ENCODE measurements at regions not wholly inside any gene's neighbourhood (a gene's known extent, or its start where the extent isn't known, plus 50 kb on each side); places are given as distances from the start of the nearest gene placed in this dataset.

DNA sequence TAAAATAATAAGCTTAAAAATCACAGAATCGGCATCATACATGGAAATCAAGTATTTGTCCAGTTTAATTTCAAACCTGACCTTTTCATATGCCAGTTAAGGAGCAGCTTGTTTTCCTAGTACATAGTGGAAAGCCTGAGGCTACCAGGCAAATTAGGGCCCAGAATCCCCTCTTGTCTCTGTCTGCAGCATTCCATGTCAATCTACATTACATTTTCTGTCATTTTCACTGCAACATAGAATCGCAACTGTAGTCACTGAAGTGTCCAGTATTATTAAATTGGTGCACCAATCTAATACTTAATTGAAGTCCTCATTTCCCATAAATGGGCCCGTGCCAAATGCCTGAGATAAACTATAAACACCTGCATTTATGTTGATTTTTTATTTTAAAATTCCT lies 1352.2 kb upstream of the ACO1 start:
- Histone ChIP-seq H3K27ac (ENCODE audit: low read depth, low read length, poor library complexity, severe bottlenecking) (no peak overlapping the region), H3K4me1 (ENCODE audit: insufficient read depth, low read length, severe bottlenecking) (no peaks in the 10 kb centered on the region), H2AFZ (ENCODE audit: low read length) (no peak overlapping the region), H3F3A (ENCODE audit: insufficient read depth, low read length) (no peaks in the 10 kb centered on the region), H3K9ac (ENCODE audit: low read length) (no peak overlapping the region), H4K20me1 (ENCODE audit: insufficient read depth, low read length) (no peaks in the 10 kb centered on the region), H3K79me2 (ENCODE audit: insufficient read depth, low read length) (no peaks in the 10 kb centered on the region), H3K36me3 (ENCODE audit: insufficient read depth, low read length) (no peaks in the 10 kb centered on the region), H3K9me3 (ENCODE audit: low read length) (no peaks in the 10 kb centered on the region), H3K4me2 (ENCODE audit: low read length) (no peak overlapping the region), H3K27me3 (ENCODE audit: insufficient read depth, low read length) (no peaks in the 10 kb centered on the region), H3K4me3 (ENCODE audit: low read depth, low read length, poor library complexity, severe bottlenecking) (no peak overlapping the region), H3K9me2 (ENCODE audit: low read depth, low read length) (no peaks in the 10 kb centered on the region)
- no peak for TF ChIP-seq EZH2 (IDR thresholded peaks at IDR 0.05; ENCODE audit: borderline replicate concordance, low read length)
- TF ChIP-seq, protein P1, sequence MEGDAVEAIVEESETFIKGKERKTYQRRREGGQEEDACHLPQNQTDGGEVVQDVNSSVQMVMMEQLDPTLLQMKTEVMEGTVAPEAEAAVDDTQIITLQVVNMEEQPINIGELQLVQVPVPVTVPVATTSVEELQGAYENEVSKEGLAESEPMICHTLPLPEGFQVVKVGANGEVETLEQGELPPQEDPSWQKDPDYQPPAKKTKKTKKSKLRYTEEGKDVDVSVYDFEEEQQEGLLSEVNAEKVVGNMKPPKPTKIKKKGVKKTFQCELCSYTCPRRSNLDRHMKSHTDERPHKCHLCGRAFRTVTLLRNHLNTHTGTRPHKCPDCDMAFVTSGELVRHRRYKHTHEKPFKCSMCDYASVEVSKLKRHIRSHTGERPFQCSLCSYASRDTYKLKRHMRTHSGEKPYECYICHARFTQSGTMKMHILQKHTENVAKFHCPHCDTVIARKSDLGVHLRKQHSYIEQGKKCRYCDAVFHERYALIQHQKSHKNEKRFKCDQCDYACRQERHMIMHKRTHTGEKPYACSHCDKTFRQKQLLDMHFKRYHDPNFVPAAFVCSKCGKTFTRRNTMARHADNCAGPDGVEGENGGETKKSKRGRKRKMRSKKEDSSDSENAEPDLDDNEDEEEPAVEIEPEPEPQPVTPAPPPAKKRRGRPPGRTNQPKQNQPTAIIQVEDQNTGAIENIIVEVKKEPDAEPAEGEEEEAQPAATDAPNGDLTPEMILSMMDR (IDR thresholded peaks at IDR 0.05; ENCODE audit: low read length) = no peak

DNA sequence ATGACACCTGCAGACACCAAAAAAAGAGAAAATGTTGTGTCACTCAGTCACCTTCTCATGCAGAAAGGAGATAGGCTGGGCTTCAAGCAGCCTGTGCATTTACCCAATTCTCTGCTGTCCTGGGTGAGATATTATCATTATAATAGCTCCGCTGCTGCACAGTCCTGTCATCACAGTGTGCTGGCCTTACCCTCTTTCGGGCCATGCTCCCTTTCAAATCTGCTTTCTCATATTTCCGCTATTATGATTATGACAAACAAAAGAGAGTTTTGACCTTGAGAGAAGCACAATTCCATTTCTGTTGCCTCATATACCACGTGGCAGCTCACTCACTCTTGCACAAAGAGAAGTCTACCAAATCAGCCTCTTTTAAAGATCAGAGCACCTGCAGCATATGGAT lies 1350.1 kb upstream of the ACO1 start:
- H3K9ac ChIP-seq (ENCODE audit: low read length) = no peak overlapping the region
- no peak overlapping the region for H3K4me3 ChIP-seq (ENCODE audit: low read depth, low read length, poor library complexity, severe bottlenecking)
- H3K27me3 ChIP-seq (ENCODE audit: insufficient read depth, low read length) = no peaks in the 10 kb centered on the region
- no peaks in the 10 kb centered on the region for H4K20me1 ChIP-seq (ENCODE audit: insufficient read depth, low read length)
- no peak for TF ChIP-seq EZH2 (IDR thresholded peaks at IDR 0.05; ENCODE audit: borderline replicate concordance, low read length)
- TF ChIP-seq, protein P1 (IDR thresholded peaks at IDR 0.05; ENCODE audit: low read length) = no peak
- H3K27ac ChIP-seq (ENCODE audit: low read depth, low read length, poor library complexity, severe bottlenecking) = no peak overlapping the region
- no peaks in the 10 kb centered on the region for H3K9me2 ChIP-seq (ENCODE audit: low read depth, low read length)
- no peaks in the 10 kb centered on the region for H3K9me3 ChIP-seq (ENCODE audit: low read length)
- H3K79me2 ChIP-seq (ENCODE audit: insufficient read depth, low read length) = no peaks in the 10 kb centered on the region
- H3K4me1 ChIP-seq (ENCODE audit: insufficient read depth, low read length, severe bottlenecking) = no peaks in the 10 kb centered on the region
- H2AFZ ChIP-seq (ENCODE audit: low read length) = no peak overlapping the region
- H3K36me3 ChIP-seq (ENCODE audit: insufficient read depth, low read length) = no peaks in the 10 kb centered on the region
- H3K4me2 ChIP-seq (ENCODE audit: low read length) = no peak overlapping the region
- H3F3A ChIP-seq (ENCODE audit: insufficient read depth, low read length) = no peaks in the 10 kb centered on the region

DNA sequence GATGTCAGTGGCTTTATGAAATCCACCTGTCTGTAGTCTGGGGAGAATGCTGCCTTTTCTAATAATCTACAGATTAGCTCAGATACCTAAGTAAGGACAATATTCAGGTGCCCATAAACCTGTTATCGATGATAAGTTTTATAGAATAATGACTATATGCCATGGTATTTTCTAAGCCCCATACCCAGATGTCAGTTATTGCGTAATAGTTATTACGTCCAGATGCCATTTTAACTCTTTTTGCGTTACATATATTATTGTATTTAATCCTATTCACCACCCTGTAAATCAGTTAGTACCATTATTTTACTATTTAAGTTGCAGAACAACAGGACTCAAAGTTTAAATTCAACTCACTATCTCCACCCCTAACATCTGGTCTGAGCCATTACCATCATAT lies 1343.9 kb upstream of the ACO1 start:
- Histone ChIP-seq H4K20me1 (ENCODE audit: insufficient read depth, low read length) (no peaks in the 10 kb centered on the region), H3F3A (ENCODE audit: insufficient read depth, low read length) (no peaks in the 10 kb centered on the region)

More for the DNA sequence above, 1343.9 kb upstream of the ACO1 start:
- Histone ChIP-seq H2AFZ (ENCODE audit: low read length) (no peak overlapping the region), H3K27ac (ENCODE audit: low read depth, low read length, poor library complexity, severe bottlenecking) (no peak overlapping the region), H3K79me2 (ENCODE audit: insufficient read depth, low read length) (no peaks in the 10 kb centered on the region), H3K36me3 (ENCODE audit: insufficient read depth, low read length) (no peaks in the 10 kb centered on the region), H3K9ac (ENCODE audit: low read length) (no peak overlapping the region), H3K4me3 (ENCODE audit: low read depth, low read length, poor library complexity, severe bottlenecking) (no peak overlapping the region), H3K4me1 (ENCODE audit: insufficient read depth, low read length, severe bottlenecking) (no peaks in the 10 kb centered on the region), H3K9me3 (ENCODE audit: low read length) (no peaks in the 10 kb centered on the region), H3K27me3 (ENCODE audit: insufficient read depth, low read length) (no peaks in the 10 kb centered on the region), H3K9me2 (ENCODE audit: low read depth, low read length) (no peaks in the 10 kb centered on the region), H3K4me2 (ENCODE audit: low read length) (no peak overlapping the region)
- TF ChIP-seq EZH2 (IDR thresholded peaks at IDR 0.05; ENCODE audit: borderline replicate concordance, low read length) = no peak
- TF ChIP-seq, protein P1 (IDR thresholded peaks at IDR 0.05; ENCODE audit: low read length) = no peak
